ENCODE measurements at regions not wholly inside any gene's neighbourhood (a gene's known extent, or its start where the extent isn't known, plus 50 kb on each side); places are given as distances from the start of the nearest gene placed in this dataset.

DNA sequence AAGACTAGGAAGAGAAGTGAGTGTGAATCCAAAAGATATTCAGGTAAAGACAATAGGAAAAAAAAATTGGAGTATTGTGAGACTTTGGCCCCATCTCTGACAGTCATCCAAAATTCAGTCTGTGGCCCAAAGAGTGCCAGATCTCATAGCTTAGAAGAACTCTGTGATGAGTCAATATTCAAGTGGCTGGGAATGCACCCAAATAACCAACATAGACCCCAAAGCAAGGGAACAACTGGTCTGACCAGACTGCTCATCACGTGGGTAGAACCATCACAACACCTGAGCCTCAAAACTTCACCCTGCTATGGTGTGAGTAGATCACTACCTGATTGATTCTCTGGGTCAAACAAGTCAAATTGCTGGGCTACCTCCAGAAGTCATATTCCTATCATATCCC is 51.1 kb upstream of the TRDN start:
- Histone ChIP-seq H4K20me1 (ENCODE audit: control insufficient read depth, insufficient read depth) (no peaks in the 10 kb centered on the region), H3K4me2 (ENCODE audit: control insufficient read depth, insufficient read depth) (no peak overlapping the region), H3K4me1 (ENCODE audit: control insufficient read depth, insufficient read depth, low read length) (no peaks in the 10 kb centered on the region), H3K4me3 (no peak overlapping the region), H3K27ac (ENCODE audit: control insufficient read depth, insufficient read depth) (no peak overlapping the region), H3K9ac (ENCODE audit: control insufficient read depth, insufficient read depth, low read length) (no peak overlapping the region), H3K79me2 (ENCODE audit: control insufficient read depth, insufficient read depth, low read length) (no peaks in the 10 kb centered on the region), H2AFZ (ENCODE audit: control insufficient read depth, low read depth, low read length) (no peak overlapping the region), H3K27me3 (replicated peaks in 1 of 2; ENCODE audit: control insufficient read depth in 2 of 2, insufficient read depth in 2 of 2, low read length in 1 of 2) (no peaks in the 10 kb centered on the region), H3K36me3 (ENCODE audit: control insufficient read depth in 2 of 2, insufficient read depth in 2 of 2, low read length in 1 of 2) (no peaks in the 10 kb centered on the region), H3K9me3 (replicated peaks; ENCODE audit: control insufficient read depth, insufficient read depth, low read length) (no peaks in the 10 kb centered on the region)
- DNase-seq (ENCODE audit: low read depth, low spot score) (no peak), ATAC-seq (peak; percentile 25; the same call in 1 of the 3 replicates), FAIRE-seq (no peak)
- POLR2A ChIA-PET: interaction anchor here (0.5 kb wide), 1 partner anchor 51 kb away, joined by 3 read pairs; no protein-coding TSS in a partner anchor
- SMC1A ChIA-PET (ENCODE audit: uncharacterized antibody, unreplicated experiment): interaction anchor here (1.1 kb wide), 1 partner anchor 53 kb away, joined by 3 read pairs; no protein-coding TSS in a partner anchor
- BruUV-seq (replicated peaks): no TSS peak
- RAD21 ChIA-PET (ENCODE audit: unreplicated experiment): no interaction called here
- no peak for TF ChIP-seq SRF (IDR thresholded peaks at IDR 0.05; ENCODE audit: low read depth in 2 of 2, low read length in 2 of 2)
- TF ChIP-seq, protein P1, sequence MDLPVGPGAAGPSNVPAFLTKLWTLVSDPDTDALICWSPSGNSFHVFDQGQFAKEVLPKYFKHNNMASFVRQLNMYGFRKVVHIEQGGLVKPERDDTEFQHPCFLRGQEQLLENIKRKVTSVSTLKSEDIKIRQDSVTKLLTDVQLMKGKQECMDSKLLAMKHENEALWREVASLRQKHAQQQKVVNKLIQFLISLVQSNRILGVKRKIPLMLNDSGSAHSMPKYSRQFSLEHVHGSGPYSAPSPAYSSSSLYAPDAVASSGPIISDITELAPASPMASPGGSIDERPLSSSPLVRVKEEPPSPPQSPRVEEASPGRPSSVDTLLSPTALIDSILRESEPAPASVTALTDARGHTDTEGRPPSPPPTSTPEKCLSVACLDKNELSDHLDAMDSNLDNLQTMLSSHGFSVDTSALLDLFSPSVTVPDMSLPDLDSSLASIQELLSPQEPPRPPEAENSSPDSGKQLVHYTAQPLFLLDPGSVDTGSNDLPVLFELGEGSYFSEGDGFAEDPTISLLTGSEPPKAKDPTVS (IDR thresholded peaks at IDR 0.05; ENCODE audit: low read depth, low read length): no peak
- TF ChIP-seq YY1 (IDR thresholded peaks at IDR 0.05; ENCODE audit: low read depth, low read length): no peak
- TF ChIP-seq SMC3 (IDR thresholded peaks at IDR 0.05; ENCODE audit: borderline replicate concordance, low read length): no peak
- in situ Hi-C loops (cut with MboI) (no loop called here), intact Hi-C loops (cut with micrococcal nuclease; ENCODE audit: unreplicated experiment) (no loop called here)
- 0% methylated on average over 1 of the region's 1 CpG for WGBS (ENCODE audit: insufficient coverage, insufficient replicate concordance, low lambda C conversion rate, missing lambda C conversion rate)
- CTCF ChIA-PET: interaction anchor here (0.6 to 1.9 kb wide), 3 partner anchors 11 to 57 kb away, joined by 3 to 6 read pairs (median 3); no protein-coding TSS in a partner anchor
